ENCODE measurements at regions not wholly inside any gene's neighbourhood (a gene's known extent, or its start where the extent isn't known, plus 50 kb on each side); places are given as distances from the start of the nearest gene placed in this dataset.

DNA sequence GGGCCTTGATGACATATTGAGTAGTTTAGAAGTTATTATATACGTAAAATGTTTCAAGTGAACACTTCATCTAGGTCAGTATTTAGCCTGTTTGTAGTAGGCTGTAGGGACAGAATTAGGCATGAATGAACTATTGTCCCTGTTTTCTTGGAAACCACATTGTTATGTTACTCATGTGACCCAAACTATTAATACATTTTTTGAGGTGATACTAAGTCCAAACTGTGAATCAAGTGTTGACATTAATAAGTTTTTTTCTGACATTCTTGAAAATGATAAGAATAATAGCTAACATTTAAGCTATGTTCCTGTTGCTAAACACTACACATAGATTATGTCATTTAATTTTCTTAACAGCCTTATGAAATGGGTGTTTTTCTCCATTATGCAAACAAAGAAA, 1642.7 kb upstream of the WWC1 start:
- DNase-seq (ENCODE audit: low read depth), result no peak
- no peak for TF ChIP-seq CTCF (IDR thresholded peaks at IDR 0.05; ENCODE audit: control insufficient read depth, extremely low read depth, insufficient read depth)
- no peak overlapping the region for H3K4me3 ChIP-seq (ENCODE audit: low read depth, low read length)

- DNase-seq (ENCODE audit: low read depth), result no peak
- H3K4me3 ChIP-seq (ENCODE audit: low read depth, low read length), result no peak overlapping the region
- TF ChIP-seq CTCF (IDR thresholded peaks at IDR 0.05; ENCODE audit: control insufficient read depth, extremely low read depth, insufficient read depth), result no peak
These were observed 1641.8 kb upstream of the WWC1 start for GRCh38 chr5:166649676-166650075.

GRCh38 chr5:166651234-166651633, 1640.2 kb upstream of the WWC1 start:
- no peak for DNase-seq (ENCODE audit: low read depth)
- H3K4me3 ChIP-seq (ENCODE audit: low read depth, low read length), result no peak overlapping the region
- TF ChIP-seq CTCF (IDR thresholded peaks at IDR 0.05; ENCODE audit: control insufficient read depth, extremely low read depth, insufficient read depth), result no peak

DNA sequence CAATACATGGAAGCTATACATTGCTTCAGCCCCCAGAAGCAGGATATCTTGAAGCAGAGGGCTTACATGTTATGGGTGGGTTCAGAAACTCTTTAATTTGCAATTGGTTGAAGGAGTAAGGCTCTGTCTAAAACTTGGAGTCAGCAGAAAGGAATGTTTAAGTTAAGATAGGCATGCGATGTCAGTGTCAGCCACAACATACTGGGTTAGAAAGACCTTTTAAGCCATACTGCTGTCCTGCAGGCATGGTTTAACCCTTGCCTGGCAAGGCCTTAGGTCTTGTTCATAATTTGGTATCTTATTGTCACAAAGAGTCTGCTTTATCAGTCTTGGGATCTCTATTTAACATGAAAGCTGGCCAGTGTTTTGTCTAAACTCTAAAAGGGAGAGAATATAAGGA, 1619.6 kb upstream of the WWC1 start:
- no peak for DNase-seq (ENCODE audit: low read depth)
- no peak for TF ChIP-seq CTCF (IDR thresholded peaks at IDR 0.05; ENCODE audit: control insufficient read depth, extremely low read depth, insufficient read depth)
- H3K4me3 ChIP-seq (ENCODE audit: low read depth, low read length), result no peak overlapping the region

- DNase-seq (ENCODE audit: low read depth), result no peak
- no peak overlapping the region for H3K4me3 ChIP-seq (ENCODE audit: low read depth, low read length)
- no peak for TF ChIP-seq CTCF (IDR thresholded peaks at IDR 0.05; ENCODE audit: control insufficient read depth, extremely low read depth, insufficient read depth)
These were observed 1619.0 kb upstream of the WWC1 start for GRCh38 chr5:166672431-166672830.

- no peak overlapping the region for H3K4me3 ChIP-seq (ENCODE audit: low read depth, low read length)
- DNase-seq (ENCODE audit: low read depth), result no peak
- TF ChIP-seq CTCF (IDR thresholded peaks at IDR 0.05; ENCODE audit: control insufficient read depth, extremely low read depth, insufficient read depth), result no peak
These were observed 1613.6 kb upstream of the WWC1 start for GRCh38 chr5:166677891-166678290.

GRCh38 chr5:166679331-166679730, 1612.1 kb upstream of the WWC1 start:
- no peak overlapping the region for H3K4me3 ChIP-seq (ENCODE audit: low read depth, low read length)
- no peak for TF ChIP-seq CTCF (IDR thresholded peaks at IDR 0.05; ENCODE audit: control insufficient read depth, extremely low read depth, insufficient read depth)
- no peak for DNase-seq (ENCODE audit: low read depth)

All from LNCaP clone FGC (cell line).